A549 (cell line): ENCODE measurements at regions not wholly inside any gene's neighbourhood (a gene's known extent, or its start where the extent isn't known, plus 50 kb on each side); places are given as distances from the start of the nearest gene placed in this dataset.

Experiments
- ATAC-seq, 2 experiments: fragments of 200-7000 bp in 1 of 2; fragments of >200 bp in 1 of 2; cut with Nextera tagmentation in 1 of 2; cut with Tn5 transposase in 1 of 2; 3 replicates each; pipeline versions ENCODE4 v1.8.0 to v1.9.1; 2018 to 2020; ENCODE audit warnings: mild to moderate bottlenecking in 1 of 2, moderate library complexity in 1 of 2
- CTCF ChIA-PET: fragments of 300-600 bp; sonication (Branson Sonifier 250); formaldehyde crosslinking; extraction: SDS; loops from one replicate; lab custom pipeline; 2021; ENCODE audit warnings: antibody characterized with exemption, inconsistent platforms; lab: Yijun Ruan, JAX
- POLR2A ChIA-PET: fragments of 350-600 bp; formaldehyde crosslinking; extraction: SDS; loops from one replicate; lab custom pipeline; 2021; ENCODE audit warnings: antibody characterized with exemption, inconsistent platforms; lab: Yijun Ruan, JAX
- DNase-seq, 2 experiments: peaks; one replicate each; pipeline versions ENCODE4 v3.0.0 to v3.0.0-alpha.2; 2011 to 2016; ENCODE audit warnings: low read depth in 1 of 2, low spot score in 1 of 2
- FAIRE-seq: peaks from 2 replicates; lab custom pipeline; 2011; peaks lifted over from hg19 to GRCh38; lab: Jason Lieb, UNC
- H3K27ac ChIP-seq, 2 experiments: fragments of >200 bp; sonication (Bioruptor Twin); formaldehyde crosslinking; 3 replicates each; pipeline ENCODE4 v1.5.1; 2016 to 2017
- H3K4me1 ChIP-seq: fragments of >200 bp; sonication (Bioruptor Twin); formaldehyde crosslinking; 3 replicates; pipeline ENCODE4 v1.6.1; 2016
- H3K4me2 ChIP-seq: fragments of >200 bp; sonication (Bioruptor Twin); formaldehyde crosslinking; 3 replicates; pipeline ENCODE4 v1.6.1; 2016
- H3K4me3 ChIP-seq: fragments of >200 bp; sonication (Bioruptor Twin); formaldehyde crosslinking; 3 replicates; pipeline ENCODE4 v1.5.1; 2016
- H3K9me3 ChIP-seq: fragments of >200 bp; sonication (Bioruptor Twin); formaldehyde crosslinking; 3 replicates; pipeline ENCODE4 v1.6.1; 2016
- BCL3 ChIP-seq: fragments of >200 bp; sonication (Bioruptor Twin); formaldehyde crosslinking; IDR thresholded peaks from 3 replicates; pipeline ENCODE4 v1.6.1; 2016
- CBX2 ChIP-seq: fragments of 200-600 bp; sonication (generic); IDR thresholded peaks from 2 replicates; pipeline ENCODE4 v1.6.1; 2016; ENCODE audit warnings: low read depth, mild to moderate bottlenecking, borderline replicate concordance
- CBX8 ChIP-seq: fragments of 200-600 bp; sonication (generic); IDR thresholded peaks from 2 replicates; pipeline ENCODE4 v1.6.1; 2016
- CHD2 ChIP-seq: fragments of 150-350 bp; IDR thresholded peaks from 2 replicates; pipeline ENCODE4 v1.6.1; 2014; ENCODE audit warnings: low read length; ENCODE audit not compliant: partially characterized antibody
- E2F6 ChIP-seq: IDR thresholded peaks from 2 replicates; pipeline ENCODE4 v1.6.1; 2012; ENCODE audit warnings: low read depth, borderline replicate concordance
- ELK1 ChIP-seq: fragments of 150-350 bp; IDR thresholded peaks from 2 replicates; pipeline ENCODE4 v1.6.1; 2014; ENCODE audit warnings: low read depth, mild to moderate bottlenecking, low read length
- EP300 ChIP-seq, 2 experiments: fragments of >200 bp; sonication (Bioruptor Twin); formaldehyde crosslinking; IDR thresholded peaks; 2 replicates in 1 of 2; 3 replicates in 1 of 2; pipeline ENCODE4 v1.6.1; 2016 to 2017
- ESRRA ChIP-seq: fragments of 150-350 bp; IDR thresholded peaks from 2 replicates; pipeline ENCODE4 v1.6.1; 2014; ENCODE audit warnings: mild to moderate bottlenecking, low read length, borderline replicate concordance
- GATA3 ChIP-seq: IDR thresholded peaks from 2 replicates; pipeline ENCODE4 v1.6.1; 2012; ENCODE audit warnings: borderline replicate concordance
- HDAC2 ChIP-seq: fragments of 200-600 bp; sonication (generic); IDR thresholded peaks from 2 replicates; pipeline ENCODE4 v1.6.1; 2016
- HEYL ChIP-seq: fragments of 250-450 bp; sonication (Bioruptor Pico); IDR thresholded peaks from 2 replicates; pipeline ENCODE4 v1.8.0; 2021; ENCODE audit warnings: mild to moderate bottlenecking, moderate library complexity
- KDM1A ChIP-seq: fragments of 200-600 bp; sonication (generic); IDR thresholded peaks from 2 replicates; pipeline ENCODE4 v1.6.1; 2016; ENCODE audit warnings: low read depth, mild to moderate bottlenecking
- MAZ ChIP-seq: fragments of 150-350 bp; IDR thresholded peaks from 2 replicates; pipeline ENCODE4 v1.6.1; 2014; ENCODE audit warnings: antibody characterized with exemption, low read depth, low read length, borderline replicate concordance
- NPAS2 ChIP-seq: fragments of 250-450 bp; sonication (Bioruptor Pico); IDR thresholded peaks from 2 replicates; pipeline ENCODE4 v1.8.0; 2022; ENCODE audit warnings: mild to moderate bottlenecking, moderate library complexity, borderline replicate concordance
- POLR2A ChIP-seq: IDR thresholded peaks from 2 replicates; pipeline ENCODE4 v1.6.1; 2012; ENCODE audit warnings: mild to moderate bottlenecking, low read length
- REST ChIP-seq: fragments of 200-600 bp; sonication (generic); IDR thresholded peaks from 2 replicates; pipeline ENCODE4 v1.6.1; 2016; ENCODE audit warnings: antibody characterized with exemption, mild to moderate bottlenecking, moderate library complexity
- RNF2 ChIP-seq: fragments of 200-600 bp; sonication (generic); IDR thresholded peaks from 2 replicates; pipeline ENCODE4 v1.6.1; 2016; ENCODE audit warnings: low read depth, mild to moderate bottlenecking, antibody characterized with exemption, moderate library complexity, borderline replicate concordance
- SMC3 ChIP-seq: fragments of >200 bp; sonication (Bioruptor Twin); formaldehyde crosslinking; IDR thresholded peaks from 3 replicates; pipeline ENCODE4 v1.6.1; 2018; ENCODE audit warnings: inconsistent platforms
- SREBF2 ChIP-seq: fragments of 450-650 bp; IDR thresholded peaks from 2 replicates; pipeline ENCODE4 v1.6.1; 2014; ENCODE audit warnings: mild to moderate bottlenecking, moderate library complexity
- TP53 ChIP-seq: fragments of 250-450 bp; sonication (Bioruptor Pico); IDR thresholded peaks from 2 replicates; pipeline ENCODE4 v1.5.0; 2021; ENCODE audit warnings: mild to moderate bottlenecking, moderate library complexity
- ZFP36 ChIP-seq: fragments of 450-650 bp; IDR thresholded peaks from 2 replicates; pipeline ENCODE4 v1.6.1; 2014; ENCODE audit warnings: borderline replicate concordance; ENCODE audit not compliant: partially characterized antibody
- WGBS: methylation state at CpG from one replicate; pipeline ENCODE4 v1.1.6; 2017; ENCODE audit errors: missing lambda C conversion rate; 5-methylcytosine and 5-hydroxymethylcytosine counted together

GRCh38 chr18:77905449-77906055 lies 655.9 kb downstream of the GALR1 start:
- ChIA-PET POLR2A (no interaction called here), CTCF (interaction anchor here (0.7 kb wide), 1 partner anchor 23 kb away, joined by 3 read pairs; no protein-coding TSS in a partner anchor)
- ATAC-seq: no peak
- 13% methylated on average over 3 of the region's 34 CpGs for WGBS
- Histone ChIP-seq H3K4me1 (no peaks in the 10 kb centered on the region), H3K9me3 (no peaks in the 10 kb centered on the region), H3K4me3 (no peak overlapping the region), H3K4me2 (no peak overlapping the region), H3K27ac (no peak overlapping the region)
- no peak for DNase-seq
- no peak for FAIRE-seq
- TF ChIP-seq SMC3 (no peak), HEYL (CRISPR knock-in tag) (no peak), KDM1A (no peak), MAZ (no peak), GATA3 (no peak), NPAS2 (no peak), ESRRA (no peak), EP300 (IDR thresholded peaks at IDR 0.05) (no peak), ZFP36 (no peak), CHD2 (no peak), CBX8 (no peak), REST (no peak), TP53 (CRISPR knock-in tag) (no peak), E2F6 (no peak)

- POLR2A ChIA-PET: no interaction called here
- CTCF ChIA-PET: interaction anchor here (0.7 kb wide), 1 partner anchor 22 kb away, joined by 3 read pairs; no protein-coding TSS in a partner anchor
- Histone ChIP-seq H3K4me1 (no peaks in the 10 kb centered on the region), H3K9me3 (no peaks in the 10 kb centered on the region)
- no peak for ATAC-seq
- TF ChIP-seq RNF2 (no peak), CBX2 (no peak), SREBF2 (no peak), ELK1 (no peak), BCL3 (no peak), POLR2A (no peak), NPAS2 (no peak), KDM1A (no peak), HDAC2 (no peak)
- TF ChIP-seq, all 56 proteins: peak for 0
- WGBS: 26% methylated on average over 12 of the region's 27 CpGs
- H3K4me2 ChIP-seq: no peak overlapping the region
- DNase-seq: no peak
- H3K4me3 ChIP-seq: no peak overlapping the region
- FAIRE-seq: no peak
- H3K27ac ChIP-seq: no peak overlapping the region
Measured at GRCh38 chr18:77906103-77906892, 656.6 kb downstream of the GALR1 start.
